Astrocyte of the cerebellum (primary cell): ENCODE measurements at regions not wholly inside any gene's neighbourhood (a gene's known extent, or its start where the extent isn't known, plus 50 kb on each side); places are given as distances from the start of the nearest gene placed in this dataset.

Source experiments
- DNase-seq: peaks from one replicate; pipeline ENCODE4 v3.0.0-alpha.2; 2011; ENCODE audit warnings: low read depth
- H3K4me3 ChIP-seq: 2 replicates; pipeline ENCODE4 v1.5.1; 2011; ENCODE audit warnings: mild to moderate bottlenecking, low read depth, low read length, moderate library complexity
- CTCF ChIP-seq: IDR thresholded peaks from 2 replicates; pipeline ENCODE4 v1.5.1; 2012; ENCODE audit warnings: low read length, low read depth, moderate library complexity, mild to moderate bottlenecking; ENCODE audit errors: missing control alignments
- in situ Hi-C: cut with HindIII; loops from 2 replicates; pipeline ENCODE4 v1.10.0; 2017; ENCODE audit warnings: low sequenced_read_pairs

- TF ChIP-seq CTCF = no peak
- no peak overlapping the region for H3K4me3 ChIP-seq
- no peak for DNase-seq
- in situ Hi-C loops = no loop called here
Observed at GRCh38 chr14:101188571-101188915, 285.0 kb upstream of the RTL1 start.

- no peak for DNase-seq
- TF ChIP-seq CTCF = no peak
- in situ Hi-C loops = no loop called here
- H3K4me3 ChIP-seq = no peak overlapping the region
Observed at GRCh38 chr14:101189266-101189665, 285.7 kb upstream of the RTL1 start.

- no peak overlapping the region for H3K4me3 ChIP-seq
- no peak for DNase-seq
- in situ Hi-C loops = no loop called here
- TF ChIP-seq CTCF = no peak
Observed at GRCh38 chr14:101189962-101190560, 286.5 kb upstream of the RTL1 start.

GRCh38 chr14:101191101-101191720 is 287.7 kb upstream of the RTL1 start:
- H3K4me3 ChIP-seq = no peak overlapping the region
- no peak for TF ChIP-seq CTCF
- DNase-seq = no peak
- in situ Hi-C loops = no loop called here

- TF ChIP-seq CTCF = no peak
- no peak for DNase-seq
- in situ Hi-C loops = no loop called here
- H3K4me3 ChIP-seq = no peak overlapping the region
Observed at GRCh38 chr14:101191721-101192660, 288.5 kb upstream of the RTL1 start.

- no peak for DNase-seq
- in situ Hi-C loops = no loop called here
- H3K4me3 ChIP-seq = no peak overlapping the region
- no peak for TF ChIP-seq CTCF
Observed at GRCh38 chr14:101192661-101193000, 289.1 kb upstream of the RTL1 start.
